ENCODE measurements at regions not wholly inside any gene's neighbourhood (a gene's known extent, or its start where the extent isn't known, plus 50 kb on each side); places are given as distances from the start of the nearest gene placed in this dataset.
"Not testable (repeated sequence)": the region's sequence is repeated elsewhere in the genome, so short reads cannot be mapped to it uniquely, and the experiment has no call there.

- intact Hi-C loops (cut with micrococcal nuclease): no loop called here
- no peak overlapping the region for H3K9ac ChIP-seq (ENCODE audit: insufficient read depth, low read length, poor library complexity, severe bottlenecking)
- H3K9me3 ChIP-seq (replicated peaks in 1 of 2; ENCODE audit: control insufficient read depth in 1 of 2, insufficient read depth in 1 of 2, low read length in 2 of 2): no peaks in the 10 kb centered on the region
- Mint-ChIP-seq H3K4me3 (no peak overlapping the region), H3K27ac (no peak overlapping the region), H3K27me3 (ENCODE audit: low read depth in 3 of 3) (peaks cover 0 to 4% (median 0%) of the 10 kb centered on the region in 3 donors), H3K4me1 (no peaks in the 10 kb centered on the region), H3K36me3 (no peaks in the 10 kb centered on the region), H3K9me3 (peaks cover 0 to 1% (median 0%) of the 10 kb centered on the region in 7 donors)
- DNase-seq: no peak
- H3K27me3 ChIP-seq (ENCODE audit: control insufficient read depth in 2 of 2, insufficient read depth in 2 of 2, low read length in 2 of 2): no peaks in the 10 kb centered on the region
- WGBS (ENCODE audit: insufficient coverage): no CpG with 5 or more reads among the region's 2 CpGs
- no peak overlapping the region for H3K4me2 ChIP-seq (replicated peaks; ENCODE audit: extremely low read depth, low read length, poor library complexity, severe bottlenecking)
- no peak overlapping the region for H2AFZ ChIP-seq (ENCODE audit: insufficient read depth, low read depth, low read length, poor library complexity, severe bottlenecking)
- no peak overlapping the region for H3K27ac ChIP-seq (ENCODE audit: low read depth in 1 of 2, low read length in 2 of 2)
- no peak for TF ChIP-seq CTCF (IDR thresholded peaks at IDR 0.05)
- no peaks in the 10 kb centered on the region for H3K79me2 ChIP-seq (ENCODE audit: insufficient read depth, low read length)
- no peak overlapping the region for H3K4me3 ChIP-seq (replicated peaks in 1 of 3; ENCODE audit: low read depth in 2 of 3, low read length in 3 of 3)
- H3K36me3 ChIP-seq (replicated peaks in 1 of 2; ENCODE audit: control insufficient read depth in 1 of 2, insufficient read depth in 2 of 2, low read length in 2 of 2): no peaks in the 10 kb centered on the region
- H4K20me1 ChIP-seq (ENCODE audit: insufficient read depth, low read length): no peaks in the 10 kb centered on the region
- no peaks in the 10 kb centered on the region for H3K4me1 ChIP-seq (ENCODE audit: control insufficient read depth in 1 of 2, insufficient read depth in 2 of 2, low read length in 2 of 2)
Observed at GRCh38 chr14:21768875-21769257, 95.2 kb upstream of the OR4E1 start.

GRCh38 chr14:21768116-21768874 is 94.7 kb upstream of the OR4E1 start:
- WGBS (ENCODE audit: insufficient coverage): 80% methylated on average over 1 of the region's 5 CpGs
- Histone ChIP-seq H3K27me3 (ENCODE audit: control insufficient read depth in 2 of 2, insufficient read depth in 2 of 2, low read length in 2 of 2) (no peaks in the 10 kb centered on the region), H3K4me1 (ENCODE audit: control insufficient read depth in 1 of 2, insufficient read depth in 2 of 2, low read length in 2 of 2) (no peaks in the 10 kb centered on the region), H4K20me1 (ENCODE audit: insufficient read depth, low read length) (no peaks in the 10 kb centered on the region), H3K27ac (ENCODE audit: low read depth in 1 of 2, low read length in 2 of 2) (no peak overlapping the region), H3K9me3 (replicated peaks in 1 of 2; ENCODE audit: control insufficient read depth in 1 of 2, insufficient read depth in 1 of 2, low read length in 2 of 2) (no peaks in the 10 kb centered on the region), H3K4me2 (replicated peaks; ENCODE audit: extremely low read depth, low read length, poor library complexity, severe bottlenecking) (no peak overlapping the region), H3K9ac (ENCODE audit: insufficient read depth, low read length, poor library complexity, severe bottlenecking) (no peak overlapping the region), H3K4me3 (replicated peaks in 1 of 3; ENCODE audit: low read depth in 2 of 3, low read length in 3 of 3) (no peak overlapping the region), H3K36me3 (replicated peaks in 1 of 2; ENCODE audit: control insufficient read depth in 1 of 2, insufficient read depth in 2 of 2, low read length in 2 of 2) (no peaks in the 10 kb centered on the region), H2AFZ (ENCODE audit: insufficient read depth, low read depth, low read length, poor library complexity, severe bottlenecking) (no peak overlapping the region), H3K79me2 (ENCODE audit: insufficient read depth, low read length) (no peaks in the 10 kb centered on the region)
- intact Hi-C loops (cut with micrococcal nuclease): no loop called here
- TF ChIP-seq CTCF (IDR thresholded peaks at IDR 0.05): peak; percentile 51
- H3K9me3 Mint-ChIP-seq: peaks cover 0 to 1% (median 0%) of the 10 kb centered on the region in 7 donors
- H3K27ac Mint-ChIP-seq: no peak overlapping the region
- H3K4me1 Mint-ChIP-seq: no peaks in the 10 kb centered on the region
- peaks cover 0 to 4% (median 0%) of the 10 kb centered on the region in 3 donors for H3K27me3 Mint-ChIP-seq (ENCODE audit: low read depth in 3 of 3)
- no peak for DNase-seq
- H3K36me3 Mint-ChIP-seq: no peaks in the 10 kb centered on the region
- H3K4me3 Mint-ChIP-seq: no peak overlapping the region

- DNase-seq; H2AFZ ChIP-seq (ENCODE audit: insufficient read depth, low read depth, low read length, poor library complexity, severe bottlenecking); H3K27me3 Mint-ChIP-seq (ENCODE audit: low read depth in 3 of 3); H4K20me1 ChIP-seq (ENCODE audit: insufficient read depth, low read length); H3K27ac ChIP-seq (ENCODE audit: low read depth in 1 of 2, low read length in 2 of 2); H3K9me3 ChIP-seq (replicated peaks in 1 of 2; ENCODE audit: control insufficient read depth in 1 of 2, insufficient read depth in 1 of 2, low read length in 2 of 2); H3K4me3 ChIP-seq (replicated peaks in 1 of 3; ENCODE audit: low read depth in 2 of 3, low read length in 3 of 3); H3K36me3 Mint-ChIP-seq; H3K4me3 Mint-ChIP-seq; H3K36me3 ChIP-seq (replicated peaks in 1 of 2; ENCODE audit: control insufficient read depth in 1 of 2, insufficient read depth in 2 of 2, low read length in 2 of 2); intact Hi-C loops (cut with micrococcal nuclease); H3K4me2 ChIP-seq (replicated peaks; ENCODE audit: extremely low read depth, low read length, poor library complexity, severe bottlenecking); H3K79me2 ChIP-seq (ENCODE audit: insufficient read depth, low read length); H3K27ac Mint-ChIP-seq; H3K4me1 ChIP-seq (ENCODE audit: control insufficient read depth in 1 of 2, insufficient read depth in 2 of 2, low read length in 2 of 2); H3K4me1 Mint-ChIP-seq; H3K9ac ChIP-seq (ENCODE audit: insufficient read depth, low read length, poor library complexity, severe bottlenecking); H3K27me3 ChIP-seq (ENCODE audit: control insufficient read depth in 2 of 2, insufficient read depth in 2 of 2, low read length in 2 of 2): not testable (repeated sequence)
- WGBS (ENCODE audit: insufficient coverage): 70% methylated on average over 6 of the region's 6 CpGs
- H3K9me3 Mint-ChIP-seq: peaks cover 0 to 17% (median 6%) of the 10 kb centered on the region in 7 donors
Observed at GRCh38 chr14:21760360-21760759, 86.7 kb upstream of the OR4E1 start.

Data from CD14-positive monocyte (primary cell).